ENCODE measurements at regions not wholly inside any gene's neighbourhood (a gene's known extent, or its start where the extent isn't known, plus 50 kb on each side); places are given as distances from the start of the nearest gene placed in this dataset.
"Not testable (repeated sequence)": the region's sequence is repeated elsewhere in the genome, so short reads cannot be mapped to it uniquely, and the experiment has no call there.

DNA sequence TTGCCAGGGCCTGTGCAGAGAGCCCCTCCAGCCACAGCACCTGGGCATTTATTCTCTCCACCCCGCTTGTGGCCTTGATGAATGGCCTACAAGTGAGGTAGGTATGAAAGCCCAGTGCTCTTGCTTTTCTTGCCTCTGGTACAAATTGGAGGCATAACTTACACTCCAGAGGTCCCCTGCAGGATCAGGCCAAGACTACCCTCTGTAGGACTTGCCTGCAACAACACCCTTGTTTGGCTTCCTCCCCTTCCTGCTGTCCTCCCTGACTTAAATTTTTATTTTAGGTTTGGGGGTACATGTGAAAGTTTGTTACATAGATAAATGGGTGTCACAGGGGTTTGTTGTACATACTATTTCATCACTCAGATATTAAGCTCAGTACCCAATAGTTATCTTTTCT lies 95.7 kb downstream of the CDC42EP3 start:
- Histone ChIP-seq H4K20me1 (ENCODE audit: insufficient read depth, low read length) (no peaks in the 10 kb centered on the region), H3K4me1 (ENCODE audit: low read length) (peaks cover 41% of the 10 kb centered on the region), H3K9ac (ENCODE audit: low read length) (no peak overlapping the region), H3K27ac (ENCODE audit: low read length) (no peak overlapping the region), H3K79me2 (ENCODE audit: low read length) (no peaks in the 10 kb centered on the region), H3K27me3 (ENCODE audit: low read depth, low read length) (no peaks in the 10 kb centered on the region), H3K4me3 (ENCODE audit: low read length) (no peak overlapping the region), H3K36me3 (replicated peaks; ENCODE audit: low read depth, low read length) (peaks cover 4% of the 10 kb centered on the region), H3K4me2 (ENCODE audit: low read length) (no peak overlapping the region), H3K9me3 (ENCODE audit: insufficient read depth, low read length) (0 out of 2 replicates have a peak, but pooled peaks cover 7% of the 10 kb centered on the region), H2AFZ (ENCODE audit: low read depth, low read length) (no peak overlapping the region)
- TF ChIP-seq, protein P1, sequence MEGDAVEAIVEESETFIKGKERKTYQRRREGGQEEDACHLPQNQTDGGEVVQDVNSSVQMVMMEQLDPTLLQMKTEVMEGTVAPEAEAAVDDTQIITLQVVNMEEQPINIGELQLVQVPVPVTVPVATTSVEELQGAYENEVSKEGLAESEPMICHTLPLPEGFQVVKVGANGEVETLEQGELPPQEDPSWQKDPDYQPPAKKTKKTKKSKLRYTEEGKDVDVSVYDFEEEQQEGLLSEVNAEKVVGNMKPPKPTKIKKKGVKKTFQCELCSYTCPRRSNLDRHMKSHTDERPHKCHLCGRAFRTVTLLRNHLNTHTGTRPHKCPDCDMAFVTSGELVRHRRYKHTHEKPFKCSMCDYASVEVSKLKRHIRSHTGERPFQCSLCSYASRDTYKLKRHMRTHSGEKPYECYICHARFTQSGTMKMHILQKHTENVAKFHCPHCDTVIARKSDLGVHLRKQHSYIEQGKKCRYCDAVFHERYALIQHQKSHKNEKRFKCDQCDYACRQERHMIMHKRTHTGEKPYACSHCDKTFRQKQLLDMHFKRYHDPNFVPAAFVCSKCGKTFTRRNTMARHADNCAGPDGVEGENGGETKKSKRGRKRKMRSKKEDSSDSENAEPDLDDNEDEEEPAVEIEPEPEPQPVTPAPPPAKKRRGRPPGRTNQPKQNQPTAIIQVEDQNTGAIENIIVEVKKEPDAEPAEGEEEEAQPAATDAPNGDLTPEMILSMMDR (IDR thresholded peaks at IDR 0.05; ENCODE audit: low read depth, low read length) = no peak; the same call in 1 of the 2 replicates
- no peak for TF ChIP-seq EZH2phosphoT487 (IDR thresholded peaks at IDR 0.05; ENCODE audit: low read depth)

DNA sequence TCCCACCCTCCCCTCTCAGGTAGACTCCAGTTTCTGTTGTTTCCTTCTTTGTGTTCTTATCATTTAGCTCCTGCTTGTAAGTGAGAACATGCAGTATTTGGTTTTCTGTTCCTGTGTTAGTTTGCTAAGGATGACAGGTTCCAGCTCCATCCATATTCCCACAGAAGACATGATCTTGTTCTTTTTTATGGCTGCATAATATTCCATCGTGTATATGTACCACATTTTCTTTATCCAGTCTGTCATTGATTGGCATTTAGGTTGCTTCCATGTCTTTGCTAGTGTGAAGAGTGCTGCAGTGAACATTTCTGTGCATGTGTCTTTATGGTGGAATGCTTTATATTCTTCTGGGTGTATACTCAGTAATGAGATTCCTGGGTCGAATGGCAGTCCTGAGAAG lies 95.2 kb downstream of the CDC42EP3 start:
- H3K36me3 ChIP-seq (replicated peaks; ENCODE audit: low read depth, low read length); H3K27me3 ChIP-seq (ENCODE audit: low read depth, low read length); H3K79me2 ChIP-seq (ENCODE audit: low read length); H3K4me2 ChIP-seq (ENCODE audit: low read length); H3K4me3 ChIP-seq (ENCODE audit: low read length); H4K20me1 ChIP-seq (ENCODE audit: insufficient read depth, low read length); H3K9ac ChIP-seq (ENCODE audit: low read length); H3K9me3 ChIP-seq (ENCODE audit: insufficient read depth, low read length); H3K27ac ChIP-seq (ENCODE audit: low read length); H2AFZ ChIP-seq (ENCODE audit: low read depth, low read length): not testable (repeated sequence)
- peaks cover 37% of the 10 kb centered on the region for H3K4me1 ChIP-seq (ENCODE audit: low read length)

DNA sequence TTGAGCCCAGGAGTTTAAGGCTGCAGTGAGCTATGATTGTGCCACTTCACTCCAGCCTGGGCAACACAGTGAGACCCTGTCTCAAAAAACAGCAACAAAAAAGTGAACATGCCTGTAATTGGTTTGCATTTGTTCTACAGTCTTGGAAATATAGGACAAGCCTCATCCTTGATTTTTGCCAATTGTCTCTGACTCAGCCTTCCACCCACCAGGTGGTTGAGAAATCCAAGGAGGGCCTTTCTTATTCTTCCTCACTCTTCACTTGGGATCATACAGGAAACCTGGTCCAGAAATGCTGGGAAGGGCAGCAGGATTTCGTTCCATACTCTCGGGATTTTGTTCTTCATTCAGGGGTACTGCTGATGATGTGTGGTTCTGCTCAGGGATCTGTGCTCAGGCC lies 94.6 kb downstream of the CDC42EP3 start:
- H3K4me3 ChIP-seq (ENCODE audit: low read length) = no peak overlapping the region
- 0 out of 2 replicates have a peak, but pooled peaks cover 7% of the 10 kb centered on the region for H3K9me3 ChIP-seq (ENCODE audit: insufficient read depth, low read length)
- peaks cover 30% of the 10 kb centered on the region for H3K4me1 ChIP-seq (ENCODE audit: low read length)
- no peak overlapping the region for H3K4me2 ChIP-seq (ENCODE audit: low read length)
- no peaks in the 10 kb centered on the region for H3K79me2 ChIP-seq (ENCODE audit: low read length)
- H4K20me1 ChIP-seq (ENCODE audit: insufficient read depth, low read length) = no peaks in the 10 kb centered on the region
- H2AFZ ChIP-seq (ENCODE audit: low read depth, low read length) = no peak overlapping the region
- peaks cover 4% of the 10 kb centered on the region for H3K36me3 ChIP-seq (replicated peaks; ENCODE audit: low read depth, low read length)
- H3K9ac ChIP-seq (ENCODE audit: low read length) = no peak overlapping the region
- H3K27ac ChIP-seq (ENCODE audit: low read length) = no peak overlapping the region
- no peaks in the 10 kb centered on the region for H3K27me3 ChIP-seq (ENCODE audit: low read depth, low read length)
- no peak for TF ChIP-seq EZH2phosphoT487 (IDR thresholded peaks at IDR 0.05; ENCODE audit: low read depth)
- TF ChIP-seq, protein P1 (IDR thresholded peaks at IDR 0.05; ENCODE audit: low read depth, low read length) = no peak

DNA sequence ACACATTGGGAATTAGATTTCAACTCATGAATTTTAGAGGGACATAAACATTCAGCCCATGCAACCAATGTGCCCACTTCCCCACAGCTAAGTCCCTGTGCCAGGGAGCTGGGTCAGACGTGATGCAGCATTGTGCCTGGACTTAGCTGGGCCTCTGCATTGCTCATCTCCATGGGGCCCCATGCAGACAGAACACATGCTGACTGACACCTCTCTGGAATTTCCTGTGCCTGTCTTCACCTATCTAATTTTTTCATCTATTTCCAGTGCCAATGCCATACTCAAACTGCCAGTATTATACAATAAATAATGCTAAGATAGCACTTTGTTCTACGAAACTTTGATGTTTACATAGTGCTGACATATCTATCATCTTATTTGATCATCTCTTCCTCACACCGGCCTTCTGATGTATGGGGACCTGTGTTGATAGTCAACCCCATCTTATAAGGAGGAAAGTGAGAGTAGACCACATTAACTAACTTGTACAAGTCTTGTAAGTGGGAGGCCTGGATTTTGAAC lies 92.2 kb downstream of the CDC42EP3 start:
- H3K4me2 ChIP-seq (ENCODE audit: low read length) = no peak overlapping the region
- H3K36me3 ChIP-seq (replicated peaks; ENCODE audit: low read depth, low read length) = peaks cover 4% of the 10 kb centered on the region
- TF ChIP-seq, protein P1 (IDR thresholded peaks at IDR 0.05; ENCODE audit: low read depth, low read length) = no peak
- no peak for TF ChIP-seq EZH2phosphoT487 (IDR thresholded peaks at IDR 0.05; ENCODE audit: low read depth)
- H3K27ac ChIP-seq (ENCODE audit: low read length) = no peak overlapping the region
- no peak overlapping the region for H3K4me3 ChIP-seq (ENCODE audit: low read length)
- H4K20me1 ChIP-seq (ENCODE audit: insufficient read depth, low read length) = no peaks in the 10 kb centered on the region
- H3K4me1 ChIP-seq (ENCODE audit: low read length) = peaks cover 6% of the 10 kb centered on the region
- no peaks in the 10 kb centered on the region for H3K79me2 ChIP-seq (ENCODE audit: low read length)
- H3K9ac ChIP-seq (ENCODE audit: low read length) = no peak overlapping the region
- H3K27me3 ChIP-seq (ENCODE audit: low read depth, low read length) = no peaks in the 10 kb centered on the region
- H2AFZ ChIP-seq (ENCODE audit: low read depth, low read length) = no peak overlapping the region
- 0 out of 2 replicates have a peak, but pooled peaks cover 7% of the 10 kb centered on the region for H3K9me3 ChIP-seq (ENCODE audit: insufficient read depth, low read length)

DNA sequence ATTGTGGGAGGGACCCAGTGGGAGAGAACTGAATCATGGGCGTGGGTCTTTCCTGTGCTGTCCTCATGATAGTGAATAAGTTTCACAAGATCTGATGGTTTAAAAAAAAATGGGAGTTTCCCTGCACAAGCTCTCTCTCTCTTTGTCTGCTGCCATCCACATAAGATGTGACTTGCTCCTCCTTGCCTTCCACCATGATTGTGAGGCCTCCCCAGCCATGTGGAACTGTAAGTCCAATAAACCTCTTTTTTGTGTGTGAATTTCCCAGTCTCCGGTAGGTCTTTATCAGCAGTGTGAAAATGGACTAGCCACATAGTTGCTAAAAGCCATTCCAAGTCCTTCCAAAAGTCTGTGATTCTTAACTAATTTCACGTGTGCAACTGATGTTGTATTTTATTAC lies 91.5 kb downstream of the CDC42EP3 start:
- H3K4me1 ChIP-seq (ENCODE audit: low read length); H3K9ac ChIP-seq (ENCODE audit: low read length); H3K4me3 ChIP-seq (ENCODE audit: low read length); H3K27me3 ChIP-seq (ENCODE audit: low read depth, low read length); H3K9me3 ChIP-seq (ENCODE audit: insufficient read depth, low read length); H2AFZ ChIP-seq (ENCODE audit: low read depth, low read length); H3K36me3 ChIP-seq (replicated peaks; ENCODE audit: low read depth, low read length); H3K79me2 ChIP-seq (ENCODE audit: low read length); H4K20me1 ChIP-seq (ENCODE audit: insufficient read depth, low read length); H3K27ac ChIP-seq (ENCODE audit: low read length); H3K4me2 ChIP-seq (ENCODE audit: low read length): not testable (repeated sequence)

Data from OCI-LY3 (cell line).